HUES64 (cell line): ENCODE measurements at regions not wholly inside any gene's neighbourhood (a gene's known extent, or its start where the extent isn't known, plus 50 kb on each side); places are given as distances from the start of the nearest gene placed in this dataset.
"Not testable (repeated sequence)": the region's sequence is repeated elsewhere in the genome, so short reads cannot be mapped to it uniquely, and the experiment has no call there.

Experiments
- H3K27ac ChIP-seq: 2 replicates; pipeline ENCODE4 v1.7.0; 2013; ENCODE audit warnings: low read depth, low read length, inconsistent platforms
- H3K27me3 ChIP-seq: 2 replicates; pipeline ENCODE4 v1.6.1; 2013; ENCODE audit warnings: mild to moderate bottlenecking, low read length; ENCODE audit not compliant: insufficient read depth
- H3K36me3 ChIP-seq: 2 replicates; pipeline ENCODE4 v1.6.1; 2013; ENCODE audit warnings: mild to moderate bottlenecking, low read length; ENCODE audit not compliant: insufficient read depth
- H3K4me1 ChIP-seq: 2 replicates; pipeline ENCODE4 v1.6.1; 2013; ENCODE audit warnings: mild to moderate bottlenecking, low read length, moderate library complexity; ENCODE audit not compliant: insufficient read depth
- H3K4me3 ChIP-seq: 2 replicates; pipeline ENCODE4 v1.5.1; 2013; ENCODE audit warnings: mild to moderate bottlenecking, low read length, moderate library complexity
- H3K9ac ChIP-seq: 2 replicates; pipeline ENCODE4 v1.6.1; 2013; ENCODE audit warnings: mild to moderate bottlenecking, low read depth, low read length
- H3K9me3 ChIP-seq: 2 replicates; pipeline ENCODE4 v1.6.1; 2013; ENCODE audit warnings: low read depth, low read length; ENCODE audit not compliant: insufficient read depth
- WGBS: fragments of 150-250, 120-280 bp; methylation state at CpG from one replicate; pipeline ENCODE4 v1.1.7; 2013; ENCODE audit warnings: missing lambda C conversion rate; 5-methylcytosine and 5-hydroxymethylcytosine counted together

GRCh38 chr5:163913548-163913947 lies 408.1 kb downstream of the MAT2B start:
- Histone ChIP-seq H3K27ac (no peak overlapping the region), H3K4me1 (peaks cover 8% of the 10 kb centered on the region; the same call in 1 of the 2 replicates), H3K9ac (no peak overlapping the region), H3K9me3 (no peaks in the 10 kb centered on the region), H3K36me3 (no peaks in the 10 kb centered on the region), H3K27me3 (no peaks in the 10 kb centered on the region), H3K4me3 (no peak overlapping the region)
- WGBS, result 93% methylated on average over 2 of the region's 3 CpGs

DNA sequence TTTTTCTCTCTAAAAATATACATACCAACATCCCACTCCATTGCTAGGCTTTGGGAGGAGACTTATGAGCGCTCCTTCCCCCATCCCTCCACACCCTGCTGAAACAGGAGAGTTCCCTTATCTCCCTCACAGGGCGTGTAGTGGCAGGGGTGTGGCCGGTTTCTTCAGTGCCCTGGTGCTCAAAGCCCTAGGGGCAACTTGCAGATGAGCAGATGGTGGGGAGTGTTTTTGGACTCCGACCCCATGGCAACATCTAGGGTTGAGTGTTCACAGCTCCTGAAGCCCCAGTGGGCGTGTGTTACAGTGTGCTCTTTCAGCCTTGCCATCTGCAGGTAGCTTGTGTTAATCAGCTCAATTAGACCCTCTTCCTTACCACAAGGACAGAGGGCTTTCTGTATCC lies 409.5 kb downstream of the MAT2B start:
- Histone ChIP-seq H3K9ac (no peak overlapping the region), H3K4me3 (no peak overlapping the region), H3K36me3 (no peaks in the 10 kb centered on the region), H3K27me3 (no peaks in the 10 kb centered on the region), H3K9me3 (peaks cover under 1% of the 10 kb centered on the region), H3K4me1 (peaks cover 8% of the 10 kb centered on the region; the same call in 1 of the 2 replicates), H3K27ac (no peak overlapping the region)
- WGBS, result 85% methylated on average over 5 of the region's 5 CpGs

DNA sequence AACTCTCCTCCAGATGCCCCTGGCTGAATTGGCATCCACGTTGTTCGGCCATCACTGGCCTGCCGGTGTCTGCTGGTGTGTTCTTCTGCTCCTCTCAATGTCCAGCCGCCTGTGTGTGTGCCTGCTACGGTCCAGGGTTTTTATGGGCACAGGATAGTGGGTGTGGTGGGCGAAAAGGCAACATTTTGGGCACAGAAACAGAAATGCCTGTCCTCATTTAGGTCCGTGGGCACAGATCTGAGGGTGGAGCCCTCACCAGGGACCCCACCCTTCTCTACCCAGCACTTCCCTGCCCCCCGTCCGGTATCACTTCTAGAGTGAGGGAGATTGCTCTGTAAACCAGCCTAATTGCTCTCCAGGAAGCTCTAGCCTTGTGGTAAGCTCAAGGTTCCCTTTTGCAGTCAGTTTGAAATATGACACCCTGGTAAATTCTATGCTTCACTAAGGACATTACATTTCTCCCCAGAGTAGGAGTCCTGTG lies 410.1 kb downstream of the MAT2B start:
- no peaks in the 10 kb centered on the region for H3K36me3 ChIP-seq
- H3K27me3 ChIP-seq, result no peaks in the 10 kb centered on the region
- peaks cover 8% of the 10 kb centered on the region; the same call in 1 of the 2 replicates for H3K4me1 ChIP-seq
- WGBS, result 79% methylated on average over 9 of the region's 9 CpGs
- no peak overlapping the region for H3K4me3 ChIP-seq
- peaks cover 7% of the 10 kb centered on the region for H3K9me3 ChIP-seq
- H3K27ac ChIP-seq, result no peak overlapping the region
- H3K9ac ChIP-seq, result no peak overlapping the region

- Histone ChIP-seq H3K36me3 (no peaks in the 10 kb centered on the region), H3K9me3 (peaks cover 9% of the 10 kb centered on the region), H3K27me3 (no peaks in the 10 kb centered on the region), H3K27ac (no peak overlapping the region), H3K9ac (no peak overlapping the region), H3K4me3 (no peak overlapping the region), H3K4me1 (peaks cover 8% of the 10 kb centered on the region; the same call in 1 of the 2 replicates)
- 95% methylated on average over 2 of the region's 2 CpGs for WGBS
These were observed 411.0 kb downstream of the MAT2B start for GRCh38 chr5:163916376-163916775.

GRCh38 chr5:163916861-163917260 lies 411.4 kb downstream of the MAT2B start:
- Histone ChIP-seq H3K9ac (no peak overlapping the region), H3K4me3 (no peak overlapping the region), H3K36me3 (no peaks in the 10 kb centered on the region), H3K4me1 (peaks cover 8% of the 10 kb centered on the region; the same call in 1 of the 2 replicates), H3K27ac (no peak overlapping the region), H3K9me3 (peaks cover 9% of the 10 kb centered on the region), H3K27me3 (no peaks in the 10 kb centered on the region)
- 100% methylated on average over 1 of the region's 1 CpG for WGBS

DNA sequence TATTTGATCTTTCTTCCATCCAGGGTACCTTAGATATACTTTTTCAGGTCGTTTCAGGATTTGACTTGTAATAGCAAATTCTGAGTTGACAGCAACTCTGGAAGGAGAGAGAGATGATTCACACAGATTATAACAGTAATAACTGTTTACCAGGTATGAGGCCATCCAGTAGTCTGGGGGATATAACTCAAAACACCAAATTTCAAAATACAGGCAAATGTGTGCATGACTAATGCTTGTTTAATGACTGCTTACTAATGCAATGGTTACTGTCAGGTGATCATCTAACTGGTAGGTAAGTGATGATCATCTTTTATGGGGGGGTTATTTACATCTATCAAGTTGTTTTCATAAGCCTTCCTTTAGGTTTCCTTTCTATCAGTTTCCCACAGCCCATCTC lies 412.3 kb downstream of the MAT2B start:
- 83% methylated on average over 1 of the region's 1 CpG for WGBS
- Histone ChIP-seq H3K9ac (no peak overlapping the region), H3K9me3 (peaks cover 9% of the 10 kb centered on the region), H3K36me3 (no peaks in the 10 kb centered on the region), H3K4me1 (peaks cover 8% of the 10 kb centered on the region; the same call in 1 of the 2 replicates), H3K27ac (no peak overlapping the region), H3K4me3 (no peak overlapping the region), H3K27me3 (no peaks in the 10 kb centered on the region)

DNA sequence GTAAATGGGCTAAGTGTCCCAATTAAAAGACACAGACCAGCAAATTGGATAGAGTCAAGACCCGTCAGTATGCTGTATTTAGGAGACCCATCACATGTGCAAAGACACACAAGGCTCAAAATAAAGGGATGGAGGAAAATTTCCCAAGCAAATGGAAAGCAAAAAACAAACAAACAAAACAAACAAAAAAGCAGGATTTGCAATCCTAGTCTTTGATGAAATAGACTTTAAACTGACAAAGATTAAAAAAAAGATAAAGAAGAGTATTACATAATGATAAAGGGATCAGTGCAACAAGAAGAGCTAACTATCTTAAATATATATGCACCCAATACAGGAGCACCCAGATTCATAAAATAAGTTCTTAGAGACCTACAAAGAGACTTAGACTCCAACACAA lies 429.6 kb downstream of the MAT2B start:
- WGBS, result 91% methylated on average over 1 of the region's 1 CpG
- not testable (repeated sequence) for H3K27ac ChIP-seq, H3K4me1 ChIP-seq, H3K9me3 ChIP-seq, H3K36me3 ChIP-seq, H3K4me3 ChIP-seq, H3K27me3 ChIP-seq, H3K9ac ChIP-seq

DNA sequence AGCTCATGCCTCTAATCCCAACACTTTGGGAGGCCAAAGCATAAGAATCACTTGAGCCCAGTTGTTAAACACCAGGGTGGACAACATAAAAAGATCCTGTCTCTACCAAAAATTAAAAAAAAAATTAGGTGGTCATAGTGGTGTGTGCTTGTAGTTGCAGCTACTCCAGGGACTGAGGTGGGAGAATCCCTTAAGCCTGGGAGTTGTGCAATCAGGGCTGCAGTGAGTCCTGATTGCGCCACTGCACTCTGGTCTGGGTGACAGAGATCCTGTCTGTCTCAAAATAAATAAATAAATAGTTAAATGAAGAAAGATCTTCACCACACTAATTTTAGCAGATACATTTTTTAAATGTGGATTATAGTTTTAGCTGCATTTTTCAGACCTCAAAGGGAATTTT lies 433.2 kb downstream of the MAT2B start:
- Histone ChIP-seq H3K4me1 (no peaks in the 10 kb centered on the region), H3K9ac (no peak overlapping the region), H3K4me3 (no peak overlapping the region), H3K27ac (no peak overlapping the region), H3K27me3 (no peaks in the 10 kb centered on the region), H3K36me3 (no peaks in the 10 kb centered on the region), H3K9me3 (no peaks in the 10 kb centered on the region)
- WGBS, result 71% methylated on average over 1 of the region's 1 CpG

- H3K36me3 ChIP-seq, result no peaks in the 10 kb centered on the region
- H3K9ac ChIP-seq, result no peak overlapping the region
- H3K4me3 ChIP-seq, result no peak overlapping the region
- H3K9me3 ChIP-seq, result no peaks in the 10 kb centered on the region
- no peak overlapping the region for H3K27ac ChIP-seq
- no peaks in the 10 kb centered on the region for H3K27me3 ChIP-seq
- WGBS, result 84% methylated on average over 2 of the region's 4 CpGs
- no peaks in the 10 kb centered on the region for H3K4me1 ChIP-seq
These were observed 435.7 kb downstream of the MAT2B start for GRCh38 chr5:163941079-163941478.

DNA sequence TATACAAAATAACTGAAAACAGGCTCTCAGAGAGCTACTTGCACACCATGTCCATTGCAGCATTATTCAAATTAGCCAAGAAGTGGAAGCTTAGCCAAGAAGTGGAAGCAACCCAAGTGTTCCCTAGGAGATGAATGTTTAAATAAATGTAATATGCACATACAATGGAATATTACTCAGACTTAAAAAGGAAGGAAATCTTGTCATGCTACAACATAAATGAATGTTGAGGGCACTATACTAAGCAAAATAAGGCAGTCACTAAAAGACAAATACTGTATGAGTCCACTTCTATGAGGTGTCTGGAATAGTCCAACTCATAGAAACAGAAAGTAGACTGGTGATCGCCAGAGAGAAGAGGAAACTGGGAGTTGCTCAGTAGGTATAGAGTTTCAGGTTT lies 438.1 kb downstream of the MAT2B start:
- no peaks in the 10 kb centered on the region for H3K36me3 ChIP-seq
- no peak overlapping the region for H3K4me3 ChIP-seq
- H3K9me3 ChIP-seq, result no peaks in the 10 kb centered on the region
- no peaks in the 10 kb centered on the region for H3K27me3 ChIP-seq
- WGBS, result 100% methylated on average over 1 of the region's 1 CpG
- no peak overlapping the region for H3K27ac ChIP-seq
- no peaks in the 10 kb centered on the region for H3K4me1 ChIP-seq
- H3K9ac ChIP-seq, result no peak overlapping the region

- no peak overlapping the region for H3K9ac ChIP-seq
- H3K4me3 ChIP-seq, result no peak overlapping the region
- no peaks in the 10 kb centered on the region for H3K4me1 ChIP-seq
- no peaks in the 10 kb centered on the region for H3K27me3 ChIP-seq
- no peak overlapping the region for H3K27ac ChIP-seq
- H3K36me3 ChIP-seq, result no peaks in the 10 kb centered on the region
- H3K9me3 ChIP-seq, result no peaks in the 10 kb centered on the region
These were observed 439.3 kb downstream of the MAT2B start for GRCh38 chr5:163944738-163945137.
